Stimulated activated naive CD8-positive, alpha-beta T cell treated with anti-CD3 and anti-CD28 coated beads, Interleukin-15, amount 100 ng/mL, for 72 hours (primary cell): ENCODE measurements at regions not wholly inside any gene's neighbourhood (a gene's known extent, or its start where the extent isn't known, plus 50 kb on each side); places are given as distances from the start of the nearest gene placed in this dataset.
A peak's percentile ranks its signal among the peaks of the same experiment; 100 is the strongest.

Experiments
- ATAC-seq: fragments of 150-1000 bp; cut with Tn5 transposase; 2 replicates; pipeline ENCODE4 v1.10.0; 2021; ENCODE audit warnings: mild to moderate bottlenecking, moderate library complexity
- DNase-seq, 2 donors: peaks; one replicate each; pipeline ENCODE4 v3.0.0; 2021 to 2022
- H3K27ac Mint-ChIP-seq, 2 donors: one replicate each; pipeline ENCODE4 v1.8.0; 2022; ENCODE audit warnings: mild to moderate bottlenecking in 2 of 2, mixed read lengths in 2 of 2, moderate library complexity in 2 of 2
- H3K27me3 Mint-ChIP-seq: one replicate; pipeline ENCODE4 v1.8.0; 2022; ENCODE audit warnings: mixed read lengths
- H3K4me1 Mint-ChIP-seq: one replicate; pipeline ENCODE4 v1.8.0; 2022; ENCODE audit warnings: mild to moderate bottlenecking, mixed read lengths
- H3K4me3 Mint-ChIP-seq, 2 donors: one replicate each; pipeline ENCODE4 v1.8.0; 2022; ENCODE audit warnings: mild to moderate bottlenecking in 2 of 2, mixed read lengths in 2 of 2, moderate library complexity in 1 of 2
- H3K9me3 Mint-ChIP-seq, 2 donors: one replicate each; pipeline ENCODE4 v1.8.0; 2022; ENCODE audit warnings: mixed read lengths in 2 of 2

- H3K27ac Mint-ChIP-seq: no peak overlapping the region
- ATAC-seq: no peak
These were observed 224.3 kb upstream of the FOXA2 start for GRCh38 chr20:22808628-22809027.

GRCh38 chr20:22810030-22810429 is 225.1 kb upstream of the SSTR4 start:
- Mint-ChIP-seq H3K4me3 (no peak overlapping the region), H3K9me3 (no peaks in the 10 kb centered on the region), H3K27me3 (peaks cover 19% of the 10 kb centered on the region), H3K27ac (peak overlapping the region in 1 of 2 donors; percentile 82), H3K4me1 (peaks cover 6% of the 10 kb centered on the region)
- DNase-seq (no peak), ATAC-seq (no peak)

More at GRCh38 chr20:22808628-22809027, 224.3 kb upstream of the FOXA2 start:
- Mint-ChIP-seq H3K9me3 (no peaks in the 10 kb centered on the region), H3K4me3 (no peak overlapping the region), H3K4me1 (no peaks in the 10 kb centered on the region), H3K27me3 (peaks cover 5% of the 10 kb centered on the region)
- DNase-seq: no peak

- no peaks in the 10 kb centered on the region for H3K9me3 Mint-ChIP-seq
- no peak overlapping the region for H3K27ac Mint-ChIP-seq
- ATAC-seq (no peak), DNase-seq (no peak)
- peaks cover 28% of the 10 kb centered on the region for H3K27me3 Mint-ChIP-seq
- no peak overlapping the region for H3K4me3 Mint-ChIP-seq
- peaks cover 6% of the 10 kb centered on the region for H3K4me1 Mint-ChIP-seq
These were observed 224.2 kb upstream of the SSTR4 start for GRCh38 chr20:22810626-22811569.

GRCh38 chr20:22814471-22815205 is 220.5 kb upstream of the SSTR4 start:
- no peak for ATAC-seq
- Mint-ChIP-seq H3K27ac (no peak overlapping the region), H3K27me3 (peaks cover 29% of the 10 kb centered on the region), H3K4me1 (peaks cover 6% of the 10 kb centered on the region), H3K9me3 (no peaks in the 10 kb centered on the region), H3K4me3 (no peak overlapping the region)
- no peak for DNase-seq

- Mint-ChIP-seq H3K27me3 (peaks cover 29% of the 10 kb centered on the region), H3K4me3 (no peak overlapping the region), H3K27ac (no peak overlapping the region), H3K9me3 (no peaks in the 10 kb centered on the region), H3K4me1 (peaks cover 6% of the 10 kb centered on the region)
- DNase-seq (no peak), ATAC-seq (no peak)
These were observed 219.9 kb upstream of the SSTR4 start for GRCh38 chr20:22815206-22815551.

- H3K27ac Mint-ChIP-seq: no peak overlapping the region
- H3K27me3 Mint-ChIP-seq: peaks cover 29% of the 10 kb centered on the region
- no peaks in the 10 kb centered on the region for H3K9me3 Mint-ChIP-seq
- no peak for DNase-seq
- no peak overlapping the region for H3K4me3 Mint-ChIP-seq
- H3K4me1 Mint-ChIP-seq: peaks cover 6% of the 10 kb centered on the region
- no peak for ATAC-seq
These were observed 219.4 kb upstream of the SSTR4 start for GRCh38 chr20:22815603-22816315.

GRCh38 chr20:22818636-22819035 is 216.5 kb upstream of the SSTR4 start:
- Mint-ChIP-seq H3K4me3 (no peak overlapping the region), H3K9me3 (no peaks in the 10 kb centered on the region), H3K27ac (no peak overlapping the region), H3K4me1 (peaks cover 6% of the 10 kb centered on the region), H3K27me3 (peaks cover 24% of the 10 kb centered on the region)
- no peak for ATAC-seq
- DNase-seq: no peak

- Mint-ChIP-seq H3K9me3 (no peaks in the 10 kb centered on the region), H3K4me3 (no peak overlapping the region), H3K4me1 (peaks cover 6% of the 10 kb centered on the region), H3K27me3 (peaks cover 19% of the 10 kb centered on the region), H3K27ac (no peak overlapping the region)
- DNase-seq (no peak), ATAC-seq (no peak)
These were observed 216.0 kb upstream of the SSTR4 start for GRCh38 chr20:22819112-22819511.

- Mint-ChIP-seq H3K27ac (no peak overlapping the region), H3K9me3 (no peaks in the 10 kb centered on the region), H3K4me3 (no peak overlapping the region), H3K27me3 (peaks cover 12% of the 10 kb centered on the region), H3K4me1 (no peaks in the 10 kb centered on the region)
- DNase-seq (no peak), ATAC-seq (no peak)
These were observed 215.3 kb upstream of the SSTR4 start for GRCh38 chr20:22819784-22820183.

- Mint-ChIP-seq H3K4me3 (no peak overlapping the region), H3K4me1 (no peaks in the 10 kb centered on the region), H3K27ac (no peak overlapping the region), H3K27me3 (no peaks in the 10 kb centered on the region), H3K9me3 (no peaks in the 10 kb centered on the region)
- ATAC-seq (no peak), DNase-seq (no peak)
These were observed 213.9 kb upstream of the SSTR4 start for GRCh38 chr20:22821081-22821727.

GRCh38 chr20:22821796-22822195 is 213.3 kb upstream of the SSTR4 start:
- ATAC-seq (no peak), DNase-seq (no peak)
- H3K27ac Mint-ChIP-seq: no peak overlapping the region
- H3K4me3 Mint-ChIP-seq: no peak overlapping the region
- H3K9me3 Mint-ChIP-seq: no peaks in the 10 kb centered on the region
- no peaks in the 10 kb centered on the region for H3K4me1 Mint-ChIP-seq
- no peaks in the 10 kb centered on the region for H3K27me3 Mint-ChIP-seq

- Mint-ChIP-seq H3K9me3 (no peaks in the 10 kb centered on the region), H3K4me1 (no peaks in the 10 kb centered on the region), H3K27me3 (no peaks in the 10 kb centered on the region), H3K27ac (no peak overlapping the region), H3K4me3 (no peak overlapping the region)
- ATAC-seq: no peak
- DNase-seq: no peak
These were observed 212.0 kb upstream of the SSTR4 start for GRCh38 chr20:22823119-22823518.

- DNase-seq: no peak
- Mint-ChIP-seq H3K27me3 (no peaks in the 10 kb centered on the region), H3K9me3 (no peaks in the 10 kb centered on the region), H3K27ac (no peak overlapping the region), H3K4me3 (no peak overlapping the region), H3K4me1 (no peaks in the 10 kb centered on the region)
- no peak for ATAC-seq
These were observed 211.0 kb upstream of the SSTR4 start for GRCh38 chr20:22824077-22824476.

- Mint-ChIP-seq H3K27ac (no peak overlapping the region), H3K4me1 (no peaks in the 10 kb centered on the region), H3K4me3 (no peak overlapping the region), H3K27me3 (no peaks in the 10 kb centered on the region), H3K9me3 (no peaks in the 10 kb centered on the region)
- DNase-seq: no peak
- no peak for ATAC-seq
These were observed 210.0 kb upstream of the SSTR4 start for GRCh38 chr20:22825076-22825475.

GRCh38 chr20:22825546-22825945 is 209.6 kb upstream of the SSTR4 start:
- no peak for DNase-seq
- H3K4me3 Mint-ChIP-seq: no peak overlapping the region
- no peak overlapping the region for H3K27ac Mint-ChIP-seq
- no peaks in the 10 kb centered on the region for H3K27me3 Mint-ChIP-seq
- H3K4me1 Mint-ChIP-seq: no peaks in the 10 kb centered on the region
- H3K9me3 Mint-ChIP-seq: no peaks in the 10 kb centered on the region
- ATAC-seq: no peak
